NCI-H2081 (cell line): ENCODE measurements at regions not wholly inside any gene's neighbourhood (a gene's known extent, or its start where the extent isn't known, plus 50 kb on each side); places are given as distances from the start of the nearest gene placed in this dataset.

Source experiments
- DNase-seq, 2 experiments: peaks; one replicate each; lab custom pipeline; 2025; lab: John Stamatoyannopoulos, UW

- DNase-seq: no peak
Measured at GRCh38 chr10:16360001-16360400, 76.8 kb upstream of the PTER start.

- no peak for DNase-seq
Measured at GRCh38 chr10:16360425-16360824, 76.4 kb upstream of the PTER start.

- no peak for DNase-seq
Measured at GRCh38 chr10:16361086-16361485, 75.7 kb upstream of the PTER start.

GRCh38 chr10:16363741-16364140 is 73.1 kb upstream of the PTER start:
- no peak for DNase-seq

- peak; percentile 44 to 81 for DNase-seq
Measured at GRCh38 chr10:16367621-16368292, 69.1 kb upstream of the PTER start.

GRCh38 chr10:16381083-16381482 is 55.7 kb upstream of the PTER start:
- DNase-seq: no peak

- peak in 1 of 2 experiments; percentile 28 for DNase-seq
Measured at GRCh38 chr10:16384021-16384420, 52.8 kb upstream of the PTER start.

GRCh38 chr10:16386855-16387254 is 50.0 kb upstream of the PTER start:
- DNase-seq: no peak
